NCI-H226 (cell line): ENCODE measurements at regions not wholly inside any gene's neighbourhood (a gene's known extent, or its start where the extent isn't known, plus 50 kb on each side); places are given as distances from the start of the nearest gene placed in this dataset.

Experiments
- DNase-seq: peaks from one replicate; pipeline ENCODE4 v3.0.0-alpha.2; 2015

DNA sequence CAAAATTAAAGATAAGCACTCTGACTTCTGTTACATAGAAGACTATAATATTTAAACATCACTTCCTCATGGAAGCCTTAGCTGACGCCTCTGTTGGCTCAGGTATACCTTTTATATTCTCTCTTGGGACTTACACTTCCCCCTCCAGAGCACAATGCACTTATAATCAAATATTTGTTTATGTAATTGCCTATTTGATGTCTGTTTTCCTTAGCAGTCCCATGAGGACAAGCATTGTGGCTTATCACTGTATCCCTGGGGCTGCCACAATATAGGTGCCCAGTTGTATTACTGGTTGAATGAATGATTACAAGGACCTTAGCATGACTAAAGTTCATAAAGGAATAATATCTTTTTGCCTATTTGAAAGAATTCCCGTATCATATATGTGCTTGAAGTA, 186.7 kb upstream of the VGLL2 start:
- no peak for DNase-seq

DNA sequence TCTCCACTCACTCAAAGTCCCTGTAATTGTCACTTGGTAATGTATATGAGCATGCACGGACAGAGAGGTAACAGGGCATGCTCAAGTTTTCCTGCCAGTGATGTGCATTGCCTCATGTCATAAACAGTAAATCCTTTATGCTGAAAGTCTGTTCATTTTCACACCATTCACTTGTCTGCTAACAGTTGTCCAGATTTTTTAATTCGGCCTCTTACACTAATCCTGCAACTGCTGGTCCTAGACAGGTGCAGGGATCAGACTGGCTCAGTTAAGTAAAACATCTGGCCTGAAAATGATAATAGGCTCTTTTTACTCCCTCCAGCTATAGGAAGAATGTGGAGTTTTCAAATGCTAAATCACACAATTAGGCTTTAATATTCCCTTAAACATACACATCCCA, 185.4 kb upstream of the VGLL2 start:
- no peak for DNase-seq

DNA sequence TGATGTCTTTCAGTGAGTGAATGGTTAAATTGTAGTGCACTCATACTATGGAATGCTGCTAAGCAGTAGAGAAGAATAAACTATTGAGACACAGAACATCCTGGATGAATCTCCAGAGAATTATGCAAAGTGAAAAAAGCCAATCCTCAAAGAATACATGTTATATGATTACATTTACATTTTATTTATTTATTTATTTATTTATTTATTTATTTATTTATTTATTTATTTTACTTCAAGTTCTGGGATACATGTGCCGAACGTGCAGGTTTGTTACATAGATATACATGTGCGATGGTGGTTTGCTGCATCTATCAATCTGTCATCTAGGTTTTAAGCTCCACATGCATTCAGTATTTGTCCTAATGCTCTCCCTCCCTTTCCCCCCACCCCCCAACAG, 175.8 kb upstream of the VGLL2 start:
- no peak for DNase-seq

DNA sequence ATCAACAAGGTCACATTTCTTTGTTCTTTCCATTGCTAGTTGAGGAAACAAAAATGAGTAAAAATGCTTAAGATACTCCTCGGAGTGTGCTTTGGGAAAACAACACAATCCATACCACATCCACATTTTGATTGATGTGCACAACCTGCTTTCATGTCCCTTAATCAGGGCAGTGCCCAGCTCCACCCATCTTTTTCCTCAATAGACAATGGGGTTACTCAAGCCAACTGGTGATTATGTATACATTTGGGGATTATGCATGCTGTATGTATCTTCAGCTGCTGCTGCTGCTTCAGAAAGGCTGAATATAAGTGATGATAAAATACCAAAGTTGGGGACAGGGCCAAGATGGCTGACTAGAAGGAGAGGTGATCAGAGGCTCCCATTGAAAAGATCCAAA, 155.2 kb upstream of the VGLL2 start:
- no peak for DNase-seq

DNA sequence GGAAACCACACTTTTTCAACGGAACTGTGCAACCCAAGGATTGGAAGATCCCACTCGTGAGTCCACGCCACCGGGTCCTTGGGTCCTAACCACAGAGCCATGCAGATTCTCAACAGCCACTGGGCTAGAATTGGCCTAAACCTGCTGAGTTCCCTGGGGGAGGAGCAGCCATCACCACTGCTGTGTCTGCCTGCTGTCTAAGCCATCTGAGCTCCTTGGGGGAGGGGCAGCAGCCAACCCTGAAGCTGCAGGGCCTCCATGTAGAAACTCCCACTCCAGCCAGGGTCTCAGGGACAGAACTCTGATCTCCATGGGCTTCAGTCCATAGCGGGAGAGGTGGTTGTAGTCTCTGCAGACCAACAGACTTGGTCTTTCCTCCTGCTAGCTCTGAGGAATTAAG, 154.6 kb upstream of the VGLL2 start:
- DNase-seq: no peak

DNA sequence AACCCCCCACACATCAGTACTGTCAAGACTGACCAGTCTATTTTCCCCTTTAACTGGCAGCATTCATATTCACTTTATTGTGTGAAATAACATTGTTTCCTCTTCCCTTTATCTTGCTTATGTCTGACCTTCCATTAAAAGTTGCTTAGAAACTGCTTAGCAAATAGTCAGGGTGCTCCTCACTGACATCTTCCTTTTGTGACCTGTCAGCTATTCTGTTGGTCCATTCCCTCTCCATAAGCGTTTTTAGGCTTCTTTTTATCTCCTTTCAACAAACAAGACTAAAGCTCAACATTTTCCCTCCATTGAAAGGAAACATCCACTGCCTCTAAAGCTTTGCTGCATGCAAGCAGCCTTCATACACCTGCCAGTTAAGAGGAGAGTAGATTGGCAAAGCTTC, 147.7 kb upstream of the VGLL2 start:
- no peak for DNase-seq

GRCh38 chr6:117118490-117118889, 146.9 kb upstream of the VGLL2 start:
- no peak for DNase-seq

DNA sequence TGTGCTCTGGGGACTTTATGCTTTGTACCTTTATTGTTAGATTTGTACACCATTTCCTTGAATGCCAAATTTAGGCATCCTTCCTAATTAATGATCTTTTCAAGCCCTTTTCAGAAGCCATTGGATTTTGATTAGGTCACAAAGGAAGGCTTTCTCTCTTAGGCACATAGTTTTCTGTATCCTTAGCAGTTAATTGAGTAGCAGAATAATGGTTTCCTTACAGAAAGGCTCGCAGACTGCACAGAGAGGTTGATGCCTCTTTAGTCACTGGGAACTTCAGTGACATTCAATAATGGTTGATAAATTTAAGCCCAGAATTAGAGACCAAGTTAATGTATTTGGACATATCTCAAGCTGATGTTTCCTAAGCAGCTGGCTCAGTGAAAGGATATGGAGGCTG, 139.1 kb upstream of the VGLL2 start:
- no peak for DNase-seq

GRCh38 chr6:117128052-117128451, 137.3 kb upstream of the VGLL2 start:
- no peak for DNase-seq

DNA sequence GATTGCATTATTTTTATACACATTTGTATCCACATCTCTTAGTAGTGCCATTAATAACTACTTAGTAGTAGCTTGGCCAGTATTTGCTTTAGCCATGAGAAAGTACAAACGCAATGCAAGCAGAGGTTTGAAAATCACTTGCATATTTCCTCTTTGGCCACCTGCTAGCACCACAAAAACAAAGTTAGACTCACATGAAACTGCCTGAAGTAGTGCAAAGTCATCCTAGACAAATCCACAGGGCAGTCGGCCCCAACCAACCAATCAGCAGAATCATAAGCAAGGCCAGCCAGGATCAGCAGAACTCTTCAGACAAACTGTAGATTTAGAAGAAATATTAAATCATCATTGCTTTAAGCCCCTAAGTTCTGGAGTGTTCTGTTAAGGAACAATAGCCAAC, 135.2 kb upstream of the VGLL2 start:
- DNase-seq: no peak

- no peak for DNase-seq
These were observed 128.7 kb upstream of the VGLL2 start for GRCh38 chr6:117136702-117137101.

- no peak for DNase-seq
These were observed 127.6 kb upstream of the VGLL2 start for GRCh38 chr6:117137711-117138110.

DNA sequence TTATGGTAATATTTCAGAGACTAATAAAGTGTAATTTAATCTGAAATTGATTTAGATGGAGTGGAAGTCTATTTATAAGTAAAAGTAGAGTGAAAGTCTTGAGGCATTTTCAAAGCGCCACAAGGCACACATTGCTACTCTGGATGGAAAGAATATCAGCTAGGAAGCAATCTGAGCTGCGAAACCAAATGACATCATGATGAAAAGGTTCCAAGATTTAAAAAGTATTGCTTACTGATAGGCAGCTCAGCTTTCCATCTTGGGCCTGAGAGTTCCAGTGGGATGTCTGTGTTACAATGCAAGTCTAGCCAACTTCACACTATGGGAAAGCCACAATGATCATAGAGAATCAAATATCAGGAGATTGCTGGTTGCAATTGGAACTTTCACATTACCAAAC, 126.9 kb upstream of the VGLL2 start:
- no peak for DNase-seq

- peak; percentile 32 for DNase-seq
These were observed 126.4 kb upstream of the VGLL2 start for GRCh38 chr6:117138920-117139319.

GRCh38 chr6:117142142-117142541, 123.2 kb upstream of the VGLL2 start:
- DNase-seq: no peak

GRCh38 chr6:117142995-117143394, 122.4 kb upstream of the VGLL2 start:
- no peak for DNase-seq

GRCh38 chr6:117143647-117144046, 121.7 kb upstream of the VGLL2 start:
- no peak for DNase-seq

- no peak for DNase-seq
These were observed 119.4 kb upstream of the VGLL2 start for GRCh38 chr6:117145940-117146339.

DNA sequence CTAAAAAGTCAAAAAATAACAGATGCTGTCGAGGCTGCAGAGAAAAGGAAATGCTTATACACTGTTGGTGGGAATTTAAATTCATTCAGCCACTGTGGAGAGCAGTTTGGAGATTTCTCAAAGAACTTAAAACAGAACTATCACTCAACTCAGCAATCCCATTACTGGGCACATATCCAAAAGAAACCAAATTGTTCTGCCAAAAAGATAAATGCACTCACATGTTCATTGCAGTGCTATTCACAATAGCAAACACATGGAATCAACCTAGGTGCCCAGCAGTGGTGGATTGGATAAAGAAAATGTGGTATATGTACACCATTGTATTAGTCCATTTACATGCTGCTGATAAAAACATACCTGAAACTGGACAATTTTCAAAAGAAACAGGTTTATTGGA, 116.0 kb upstream of the VGLL2 start:
- DNase-seq: peak; percentile 42

GRCh38 chr6:117156741-117157140, 108.6 kb upstream of the VGLL2 start:
- DNase-seq: no peak

DNA sequence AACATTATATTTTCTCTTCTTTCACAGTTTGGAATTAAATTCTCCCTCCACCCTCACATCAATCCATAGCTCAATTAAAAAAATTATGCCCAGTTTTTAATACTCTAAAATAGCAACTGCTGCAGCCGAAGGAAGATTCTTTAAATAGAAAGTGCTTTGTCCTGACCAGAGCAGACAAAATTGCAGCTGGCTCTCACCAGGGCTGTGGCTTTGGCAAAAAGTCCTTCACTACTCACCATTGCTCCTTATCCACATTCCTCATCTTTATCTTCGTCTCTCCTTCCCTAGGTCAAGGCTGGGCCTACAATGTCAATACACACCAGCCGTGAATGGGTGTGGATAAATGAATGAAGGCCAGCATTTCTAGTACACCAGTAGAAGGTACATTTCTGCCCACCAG, 107.9 kb upstream of the VGLL2 start:
- DNase-seq: no peak

- DNase-seq: no peak
These were observed 99.4 kb upstream of the VGLL2 start for GRCh38 chr6:117165911-117166499.

- DNase-seq: peak; percentile 97
These were observed 97.7 kb upstream of the VGLL2 start for GRCh38 chr6:117167520-117168271.

- DNase-seq: peak; percentile 88
These were observed 96.9 kb upstream of the VGLL2 start for GRCh38 chr6:117168296-117169063.
